ENCODE measurements at regions not wholly inside any gene's neighbourhood (a gene's known extent, or its start where the extent isn't known, plus 50 kb on each side); places are given as distances from the start of the nearest gene placed in this dataset.
"Not testable (repeated sequence)": the region's sequence is repeated elsewhere in the genome, so short reads cannot be mapped to it uniquely, and the experiment has no call there.

GRCh38 chr15:30688684-30689083 lies 62.8 kb downstream of the ARHGAP11B start:
- not testable (repeated sequence) for DNase-seq (ENCODE audit: low read depth)

- not testable (repeated sequence) for DNase-seq (ENCODE audit: low read depth)
Observed at GRCh38 chr15:30690153-30690552, 64.2 kb downstream of the ARHGAP11B start.

GRCh38 chr15:30695811-30696210 lies 69.9 kb downstream of the ARHGAP11B start:
- not testable (repeated sequence) for DNase-seq (ENCODE audit: low read depth)

- not testable (repeated sequence) for DNase-seq (ENCODE audit: low read depth)
Observed at GRCh38 chr15:30696439-30697314, 70.7 kb downstream of the ARHGAP11B start.

GRCh38 chr15:30697315-30697685 lies 71.4 kb downstream of the ARHGAP11B start:
- not testable (repeated sequence) for DNase-seq (ENCODE audit: low read depth)

GRCh38 chr15:30700006-30700597 lies 74.2 kb downstream of the ARHGAP11B start:
- DNase-seq (ENCODE audit: low read depth) = not testable (repeated sequence)

GRCh38 chr15:30707976-30708685 lies 82.2 kb downstream of the ARHGAP11B start:
- DNase-seq (ENCODE audit: low read depth) = not testable (repeated sequence)

GRCh38 chr15:30708809-30709208 lies 82.9 kb downstream of the ARHGAP11B start:
- not testable (repeated sequence) for DNase-seq (ENCODE audit: low read depth)

- not testable (repeated sequence) for DNase-seq (ENCODE audit: low read depth)
Observed at GRCh38 chr15:30718038-30718643, 92.2 kb downstream of the ARHGAP11B start.

GRCh38 chr15:30719363-30719762 lies 93.4 kb downstream of the ARHGAP11B start:
- not testable (repeated sequence) for DNase-seq (ENCODE audit: low read depth)

GRCh38 chr15:30720825-30721224 lies 94.9 kb downstream of the ARHGAP11B start:
- not testable (repeated sequence) for DNase-seq (ENCODE audit: low read depth)

- DNase-seq (ENCODE audit: low read depth) = not testable (repeated sequence)
Observed at GRCh38 chr15:30721529-30721928, 95.6 kb downstream of the ARHGAP11B start.

GRCh38 chr15:30723540-30724175 lies 97.7 kb downstream of the ARHGAP11B start:
- DNase-seq (ENCODE audit: low read depth) = not testable (repeated sequence)

GRCh38 chr15:30729880-30730590 lies 104.1 kb downstream of the ARHGAP11B start:
- DNase-seq (ENCODE audit: low read depth) = not testable (repeated sequence)

GRCh38 chr15:30730633-30731032 lies 104.7 kb downstream of the ARHGAP11B start:
- not testable (repeated sequence) for DNase-seq (ENCODE audit: low read depth)

- DNase-seq (ENCODE audit: low read depth) = not testable (repeated sequence)
Observed at GRCh38 chr15:30732100-30732499, 106.2 kb downstream of the ARHGAP11B start.

GRCh38 chr15:30735884-30736564 lies 110.1 kb downstream of the ARHGAP11B start:
- not testable (repeated sequence) for DNase-seq (ENCODE audit: low read depth)

GRCh38 chr15:30742796-30743195 lies 116.9 kb downstream of the ARHGAP11B start:
- DNase-seq (ENCODE audit: low read depth) = not testable (repeated sequence)

- DNase-seq (ENCODE audit: low read depth) = not testable (repeated sequence)
Observed at GRCh38 chr15:30749048-30749447, 123.1 kb downstream of the ARHGAP11B start.

GRCh38 chr15:30755036-30755687 lies 129.2 kb downstream of the ARHGAP11B start:
- DNase-seq (ENCODE audit: low read depth) = peak; percentile 55

Data from stimulated activated CD8-positive, alpha-beta memory T cell treated with anti-CD3 and anti-CD28 coated beads, Interleukin-7, amount 100 ng/mL, for 24 hours (primary cell).